IMR-90 (cell line): ENCODE measurements at regions not wholly inside any gene's neighbourhood (a gene's known extent, or its start where the extent isn't known, plus 50 kb on each side); places are given as distances from the start of the nearest gene placed in this dataset.

ENCODE experiments used
- ATAC-seq: fragments of 200-7000 bp; cut with Tn5 transposase; 2 replicates; pipeline ENCODE4 v1.9.1; 2020; ENCODE audit warnings: low read depth, mild to moderate bottlenecking, moderate library complexity
- BruUV-seq: library from RNA; stranded (reverse); fragments of 400-500 nt; replicated peaks from 2 replicates; lab custom pipeline; 2021; lab: Mats Ljungman, UMichigan
- CTCF ChIA-PET: fragments of 300-600 bp; formaldehyde crosslinking; extraction: SDS; loops from one replicate; lab custom pipeline; 2021; ENCODE audit warnings: antibody characterized with exemption; lab: Yijun Ruan, JAX
- POLR2A ChIA-PET: fragments of 300-600 bp; sonication (Branson Sonifier 250); formaldehyde crosslinking; loops from one replicate; lab custom pipeline; 2022; ENCODE audit warnings: antibody characterized with exemption; ENCODE audit not compliant: unreplicated experiment; lab: Charles Lee
- DNase-seq: peaks from one replicate; pipeline ENCODE4 v3.0.0; 2013
- H2AFZ ChIP-seq: replicated peaks from 2 replicates; pipeline ENCODE3; 2013; ENCODE audit warnings: low read length, mild to moderate bottlenecking; ENCODE audit not compliant: poor library complexity
- H2AK5ac ChIP-seq: 2 replicates; pipeline ENCODE4 v1.6.1; 2013; ENCODE audit warnings: low read depth, low read length, inconsistent platforms
- H2AK9ac ChIP-seq: replicated peaks from 2 replicates; pipeline ENCODE3; 2013; ENCODE audit warnings: mild to moderate bottlenecking, low read depth, low read length, moderate library complexity; ENCODE audit not compliant: poor library complexity
- H2BK120ac ChIP-seq: 2 replicates; pipeline ENCODE4 v1.6.1; 2013; ENCODE audit warnings: low read depth, low read length, inconsistent platforms
- H2BK15ac ChIP-seq: 3 replicates; pipeline ENCODE4 v1.6.1; 2013; ENCODE audit warnings: low read depth, low read length, inconsistent platforms
- H2BK20ac ChIP-seq: 2 replicates; pipeline ENCODE4 v1.6.1; 2013; ENCODE audit warnings: low read depth, mild to moderate bottlenecking, inconsistent platforms, low read length, moderate library complexity
- H2BK5ac ChIP-seq: 2 replicates; pipeline ENCODE4 v1.6.1; 2013; ENCODE audit warnings: mild to moderate bottlenecking, low read depth, low read length, inconsistent platforms; ENCODE audit not compliant: poor library complexity, severe bottlenecking
- H3K14ac ChIP-seq: replicated peaks from 2 replicates; pipeline ENCODE4 v1.6.1; 2013; ENCODE audit warnings: low read depth, low read length, inconsistent platforms
- H3K18ac ChIP-seq: 2 replicates; pipeline ENCODE4 v1.6.1; 2013; ENCODE audit warnings: low read depth, low read length, control low read depth
- H3K23ac ChIP-seq: 2 replicates; pipeline ENCODE4 v1.6.1; 2013; ENCODE audit warnings: low read depth, low read length, inconsistent platforms
- H3K27ac ChIP-seq: 2 replicates; pipeline ENCODE4 v1.5.1; 2013; ENCODE audit warnings: mild to moderate bottlenecking, control low read depth, low read length; ENCODE audit not compliant: insufficient read depth
- H3K27me3 ChIP-seq: 2 replicates; pipeline ENCODE4 v1.6.1; 2013; ENCODE audit warnings: low read length; ENCODE audit not compliant: control insufficient read depth, insufficient read depth
- H3K36me3 ChIP-seq: 2 replicates; pipeline ENCODE4 v1.6.1; 2013; ENCODE audit warnings: low read length, mixed read lengths; ENCODE audit not compliant: control insufficient read depth, insufficient read depth
- H3K4ac ChIP-seq: 2 replicates; pipeline ENCODE4 v1.6.1; 2013; ENCODE audit warnings: low read depth, low read length, inconsistent platforms
- H3K4me1 ChIP-seq: 2 replicates; pipeline ENCODE4 v1.6.1; 2013; ENCODE audit warnings: low read length, mixed read lengths; ENCODE audit not compliant: control insufficient read depth, insufficient read depth
- H3K4me2 ChIP-seq: 2 replicates; pipeline ENCODE4 v1.6.1; 2013; ENCODE audit warnings: low read depth, mild to moderate bottlenecking, control low read depth, low read length, moderate library complexity
- H3K4me3 ChIP-seq: 2 replicates; pipeline ENCODE4 v1.5.1; 2013; ENCODE audit warnings: low read depth, mild to moderate bottlenecking, control low read depth, low read length, moderate library complexity; ENCODE audit not compliant: insufficient read depth
- H3K56ac ChIP-seq: 2 replicates; pipeline ENCODE4 v1.6.1; 2013; ENCODE audit warnings: low read length, inconsistent platforms; ENCODE audit not compliant: insufficient read depth; ENCODE audit errors: extremely low read depth
- H3K79me1 ChIP-seq, 2 experiments: 2 replicates each; pipeline ENCODE4 v1.6.1; 2013; ENCODE audit warnings: low read length in 2 of 2, inconsistent platforms in 1 of 2, low read depth in 1 of 2
- H3K9ac ChIP-seq: 2 replicates; pipeline ENCODE4 v1.6.1; 2013; ENCODE audit warnings: low read depth, low read length, control low read depth
- H3K9me1 ChIP-seq: 2 replicates; pipeline ENCODE4 v1.6.1; 2013; ENCODE audit warnings: low read length, inconsistent platforms; ENCODE audit not compliant: insufficient read depth
- H3K9me3 ChIP-seq: 2 replicates; pipeline ENCODE4 v1.6.1; 2013; ENCODE audit warnings: low read length; ENCODE audit not compliant: control insufficient read depth, insufficient read depth
- H4K20me1 ChIP-seq: 2 replicates; pipeline ENCODE4 v1.6.1; 2013; ENCODE audit warnings: low read length, inconsistent platforms; ENCODE audit not compliant: insufficient read depth
- H4K5ac ChIP-seq: 2 replicates; pipeline ENCODE4 v1.6.1; 2013; ENCODE audit warnings: mild to moderate bottlenecking, low read depth, low read length, control low read depth
- H4K8ac ChIP-seq, 2 experiments: 2 replicates each; pipeline ENCODE4 v1.6.1; 2013; ENCODE audit warnings: low read depth in 2 of 2, low read length in 2 of 2, control low read depth in 1 of 2, inconsistent platforms in 1 of 2
- H4K91ac ChIP-seq: 2 replicates; pipeline ENCODE4 v1.6.1; 2013; ENCODE audit warnings: low read depth, low read length, inconsistent platforms; ENCODE audit not compliant: insufficient read depth
- BHLHE40 ChIP-seq: fragments of 150-350 bp; IDR thresholded peaks from 2 replicates; pipeline ENCODE4 v1.6.1; 2016; ENCODE audit warnings: mild to moderate bottlenecking, low read depth, low read length
- CEBPB ChIP-seq: IDR thresholded peaks from 2 replicates; pipeline ENCODE4 v1.6.1; 2012; ENCODE audit warnings: low read depth, low read length, improper control_type of control experiment
- ELK1 ChIP-seq: fragments of 150-350 bp; IDR thresholded peaks from 2 replicates; pipeline ENCODE4 v1.6.1; 2016; ENCODE audit warnings: low read depth, mild to moderate bottlenecking, low read length, moderate library complexity, borderline replicate concordance
- FOS ChIP-seq: fragments of 150-350 bp; IDR thresholded peaks from 2 replicates; pipeline ENCODE4 v1.6.1; 2016; ENCODE audit warnings: low read depth, low read length
- MAFK ChIP-seq: IDR thresholded peaks from 2 replicates; pipeline ENCODE4 v1.6.1; 2012; ENCODE audit warnings: low read depth, low read length, improper control_type of control experiment
- MAZ ChIP-seq: IDR thresholded peaks from 2 replicates; pipeline ENCODE4 v1.6.1; 2012; ENCODE audit warnings: low read depth, mild to moderate bottlenecking, low read length, improper control_type of control experiment, moderate library complexity, borderline replicate concordance
- MXI1 ChIP-seq: IDR thresholded peaks from 2 replicates; pipeline ENCODE4 v1.6.1; 2012; ENCODE audit warnings: low read depth, mild to moderate bottlenecking, low read length, moderate library complexity, borderline replicate concordance
- NFE2L2 ChIP-seq: fragments of 150-350 bp; IDR thresholded peaks from 2 replicates; pipeline ENCODE4 v1.6.1; 2016; ENCODE audit warnings: low read depth, mild to moderate bottlenecking, low read length
- POLR2A ChIP-seq: IDR thresholded peaks from 2 replicates; pipeline ENCODE4 v1.6.1; 2012; ENCODE audit warnings: mild to moderate bottlenecking, low read depth, low read length
- RAD21 ChIP-seq: IDR thresholded peaks from 2 replicates; pipeline ENCODE4 v1.6.1; 2012; ENCODE audit warnings: low read length, improper control_type of control experiment
- WGBS, 2 experiments: methylation state at CpG; one replicate each; pipeline versions ENCODE4 v1.1.5 to v1.1.7; 2013; ENCODE audit warnings: missing lambda C conversion rate in 2 of 2; ENCODE audit not compliant: insufficient read length in 1 of 2; ENCODE audit errors: extremely low coverage in 2 of 2; 5-methylcytosine and 5-hydroxymethylcytosine counted together
- dilution Hi-C: fragments of 300-500 bp; cut with HindIII; formaldehyde crosslinking; loops from one replicate; pipeline ENCODE4 v1.14.3; 2018; ENCODE audit warnings: low sequenced_read_pairs; ENCODE audit not compliant: unreplicated experiment
- in situ Hi-C: fragments of 300-500 bp; cut with MboI; formaldehyde crosslinking; loops from 3 replicates; pipeline ENCODE4 v1.14.3; 2019; ENCODE audit warnings: low sequenced_read_pairs, inconsistent platforms, mixed read lengths
- intact Hi-C: fragments of 100-400 bp; cut with micrococcal nuclease; formaldehyde crosslinking; loops from 2 replicates; pipeline ENCODE4 v1.10.0; 2022

GRCh38 chr2:46839045-46839444 is 76.6 kb downstream of the MCFD2 start:
- Histone ChIP-seq H2BK5ac (no peak overlapping the region), H3K4me1 (peaks cover 11% of the 10 kb centered on the region; the same call in 1 of the 2 replicates), H3K9me1 (peaks cover 7% of the 10 kb centered on the region), H3K4ac (peak overlapping the region; percentile 30), H2BK15ac (no peak overlapping the region), H3K56ac (no peak overlapping the region), H3K36me3 (no peaks in the 10 kb centered on the region), H4K91ac (peak overlapping the region; percentile 3; the same call in 1 of the 2 replicates), H2AK9ac (no peak overlapping the region), H3K79me1 (0 out of 4 replicates have a peak, but pooled peaks cover 0 to 9% of the 10 kb centered on the region in 2 experiments), H3K4me3 (no peak overlapping the region), H2AK5ac (peak overlapping the region; percentile 9; the same call in 1 of the 2 replicates), H4K5ac (peak overlapping the region; percentile 38; the same call in 1 of the 2 replicates), H3K4me2 (no peak overlapping the region), H3K23ac (no peak overlapping the region), H4K20me1 (no peaks in the 10 kb centered on the region), H2BK20ac (peak overlapping the region; percentile 63), H4K8ac (peak overlapping the region in 1 of 2 experiments; percentile 28; a peak in 1 of 4 replicates), H3K9ac (no peak overlapping the region), H2AFZ (no peak overlapping the region), H2BK120ac (peak overlapping the region; percentile 76; the same call in 1 of the 2 replicates), H3K27ac (no peak overlapping the region), H3K9me3 (no peaks in the 10 kb centered on the region), H3K18ac (peak overlapping the region; percentile 60), H3K27me3 (no peaks in the 10 kb centered on the region), H3K14ac (peak overlapping the region; percentile 58; the same call in 1 of the 2 replicates)
- 95% methylated on average over 2 of the region's 3 CpGs; no CpG with 5 or more reads in 1 of the 2 experiments for WGBS, 2 experiments
- dilution Hi-C loops (no loop called here), intact Hi-C loops (no loop called here), in situ Hi-C loops (no loop called here)
- BruUV-seq = no TSS peak
- ATAC-seq (no peak), DNase-seq (no peak)
- ChIA-PET CTCF (no interaction called here), POLR2A (no interaction called here)
- no peak for TF ChIP-seq CEBPB
- no peak for TF ChIP-seq RAD21
- no peak for TF ChIP-seq MAZ
- no peak for TF ChIP-seq BHLHE40
- no peak for TF ChIP-seq ELK1
- no peak for TF ChIP-seq MXI1
- no peak for TF ChIP-seq NFE2L2
- no peak for TF ChIP-seq MAFK
- no peak for TF ChIP-seq FOS
- TF ChIP-seq POLR2A = no peak
